OCI-LY7 (cell line): ENCODE measurements at regions not wholly inside any gene's neighbourhood (a gene's known extent, or its start where the extent isn't known, plus 50 kb on each side); places are given as distances from the start of the nearest gene placed in this dataset.

Experiments
- CTCF ChIP-seq: fragments of 200-600 bp; sonication (generic); conservative IDR thresholded peaks from 2 replicates; pipeline ENCODE4 v1.5.1; 2014; ENCODE audit warnings: mild to moderate bottlenecking, antibody characterized with exemption, low read length, moderate library complexity, mixed read lengths
- EZH2phosphoT487 ChIP-seq: fragments of 200-600 bp; sonication (generic); IDR thresholded peaks from 2 replicates; pipeline ENCODE4 v1.6.1; 2018; ENCODE audit warnings: low read depth, borderline replicate concordance, mild to moderate bottlenecking, mixed run types, antibody characterized with exemption, low read length, moderate library complexity, mixed read lengths

DNA sequence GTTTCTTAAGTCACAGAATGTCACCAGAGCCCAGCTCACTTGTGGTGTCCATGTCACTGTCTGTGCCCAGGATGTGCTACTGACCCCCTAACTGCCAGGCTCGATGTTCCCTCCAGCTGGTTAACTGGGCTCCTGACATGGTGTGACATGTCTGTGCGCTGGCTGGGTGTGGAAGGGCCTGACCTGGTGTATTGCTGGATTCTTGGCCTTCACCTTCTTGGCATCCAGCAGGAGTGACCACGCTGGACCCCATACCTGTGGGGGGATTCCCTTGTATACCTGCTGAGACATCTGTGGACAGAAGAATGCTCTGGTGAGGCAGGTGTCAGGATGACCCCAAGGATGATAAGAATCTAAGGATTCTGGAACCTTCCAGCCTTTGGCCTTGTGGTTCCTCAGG lies 1690.1 kb downstream of the TP53TG3F start:
- TF ChIP-seq CTCF (no peak), EZH2phosphoT487 (no peak)
